ENCODE measurements at regions not wholly inside any gene's neighbourhood (a gene's known extent, or its start where the extent isn't known, plus 50 kb on each side); places are given as distances from the start of the nearest gene placed in this dataset.

GRCh38 chr17:33982909-33983308, 272.2 kb upstream of the CCL2 start:
- TF ChIP-seq CTCF (IDR thresholded peaks at IDR 0.05; ENCODE audit: extremely low read depth in 1 of 2, insufficient read depth in 1 of 2, low read depth in 1 of 2, low read length in 2 of 2) (no peak), POLR2AphosphoS5 (IDR thresholded peaks at IDR 0.05; ENCODE audit: insufficient read depth, low read depth, low read length) (no peak), GATA2 (IDR thresholded peaks at IDR 0.05; ENCODE audit: insufficient read depth, insufficient read length, low read depth, low read length) (no peak), POLR2A (IDR thresholded peaks at IDR 0.05; ENCODE audit: low read depth, low read length) (no peak), EZH2 (IDR thresholded peaks at IDR 0.05; ENCODE audit: borderline replicate concordance, low read depth, low read length, severe bottlenecking) (no peak), FOS (IDR thresholded peaks at IDR 0.05; ENCODE audit: borderline replicate concordance, insufficient read depth, low read length) (no peak), MAX (IDR thresholded peaks at IDR 0.05; ENCODE audit: insufficient read depth, insufficient read length) (no peak), MYC (IDR thresholded peaks at IDR 0.05; ENCODE audit: low read depth, low read length) (no peak)

Data from endothelial cell of umbilical vein (primary cell).